H1 (cell line): ENCODE measurements at regions not wholly inside any gene's neighbourhood (a gene's known extent, or its start where the extent isn't known, plus 50 kb on each side); places are given as distances from the start of the nearest gene placed in this dataset.

Experiments used
- CTCF ChIA-PET: fragments of 300-600 bp; sonication (Branson Sonifier 250); formaldehyde crosslinking; loops from one replicate; lab custom pipeline; 2021; ENCODE audit not compliant: partially characterized antibody; lab: Charles Lee
- POLR2A ChIA-PET: fragments of 300-600 bp; sonication (Branson Sonifier 250); formaldehyde crosslinking; loops from one replicate; lab custom pipeline; 2021; ENCODE audit warnings: inconsistent platforms; ENCODE audit not compliant: partially characterized antibody; lab: Charles Lee
- DNase-seq, 2 experiments: peaks; one replicate each; pipeline versions ENCODE4 v3.0.0 to v3.0.0-alpha.2; 2010 to 2022; ENCODE audit warnings: low spot score in 2 of 2, low read depth in 1 of 2, mixed read lengths in 1 of 2
- FAIRE-seq: peaks from 2 replicates; lab custom pipeline; 2011; peaks lifted over from hg19 to GRCh38; lab: Jason Lieb, UNC
- H2AFZ ChIP-seq: 2 replicates; pipeline ENCODE4 v1.8.1; 2012; ENCODE audit warnings: low read length, inconsistent platforms
- H2AK5ac ChIP-seq: 2 replicates; pipeline ENCODE4 v1.6.1; 2013; ENCODE audit warnings: low read depth, low read length
- H2BK120ac ChIP-seq: replicated peaks from 2 replicates; pipeline ENCODE3; 2013; ENCODE audit warnings: low read depth, low read length, inconsistent platforms
- H2BK12ac ChIP-seq: 2 replicates; pipeline ENCODE4 v1.6.1; 2013; ENCODE audit warnings: low read depth, low read length
- H2BK15ac ChIP-seq: 2 replicates; pipeline ENCODE4 v1.6.1; 2013; ENCODE audit warnings: low read length
- H2BK20ac ChIP-seq: 2 replicates; pipeline ENCODE4 v1.6.1; 2013; ENCODE audit warnings: low read length
- H2BK5ac ChIP-seq: 2 replicates; pipeline ENCODE4 v1.6.1; 2013; ENCODE audit warnings: low read depth, low read length
- H3K14ac ChIP-seq: 2 replicates; pipeline ENCODE4 v1.6.1; 2013; ENCODE audit warnings: inconsistent platforms; ENCODE audit not compliant: insufficient read length
- H3K18ac ChIP-seq: 2 replicates; pipeline ENCODE4 v1.6.1; 2013; ENCODE audit warnings: low read length; ENCODE audit errors: extremely low read depth
- H3K23ac ChIP-seq: 2 replicates; pipeline ENCODE4 v1.6.1; 2013; ENCODE audit warnings: inconsistent platforms; ENCODE audit not compliant: insufficient read length
- H3K23me2 ChIP-seq: 2 replicates; pipeline ENCODE4 v1.6.1; 2013; ENCODE audit warnings: low read depth, low read length
- H3K27ac ChIP-seq: 2 replicates; pipeline ENCODE4 v1.6.1; 2011; ENCODE audit warnings: low read depth, low read length, inconsistent platforms
- H3K27me3 ChIP-seq, 4 experiments: replicated peaks in 1 of 4; 1 replicate in 1 of 4; 2 replicates in 3 of 4; pipeline versions ENCODE4 v1.6.1 to v1.8.1; 2011 to 2013; ENCODE audit warnings: low read length in 3 of 4, mild to moderate bottlenecking in 3 of 4, inconsistent platforms in 2 of 4, mixed read lengths in 2 of 4, moderate library complexity in 1 of 4; ENCODE audit not compliant: control insufficient read depth in 3 of 4, insufficient read depth in 3 of 4; ENCODE audit errors: extremely low read depth in 1 of 4
- H3K36me3 ChIP-seq, 4 experiments: 2 replicates each; pipeline versions ENCODE4 v1.6.1 to v1.8.1; 2011 to 2013; ENCODE audit warnings: mild to moderate bottlenecking in 4 of 4, low read length in 3 of 4, moderate library complexity in 2 of 4, control low read depth in 1 of 4, inconsistent platforms in 1 of 4; ENCODE audit not compliant: insufficient read depth in 4 of 4, control insufficient read depth in 2 of 4
- H3K4ac ChIP-seq: replicated peaks from 2 replicates; pipeline ENCODE3; 2013; ENCODE audit warnings: low read length, low read depth, mixed read lengths, inconsistent platforms; ENCODE audit not compliant: insufficient read length
- H3K4me1 ChIP-seq, 4 experiments: replicated peaks in 1 of 4; 1 replicate in 1 of 4; 2 replicates in 3 of 4; pipeline versions ENCODE4 v1.6.1 to v1.8.1; 2011 to 2013; ENCODE audit warnings: low read length in 3 of 4, inconsistent platforms in 2 of 4, mixed read lengths in 1 of 4; ENCODE audit not compliant: insufficient read depth in 4 of 4, control insufficient read depth in 3 of 4
- H3K4me2 ChIP-seq, 2 experiments: 2 replicates each; pipeline versions ENCODE4 v1.6.1 to v1.8.1; 2011 to 2013; ENCODE audit warnings: low read depth in 2 of 2, low read length in 2 of 2, control low read depth in 1 of 2, inconsistent platforms in 1 of 2, mild to moderate bottlenecking in 1 of 2; ENCODE audit not compliant: insufficient read depth in 1 of 2
- H3K4me3 ChIP-seq, 4 experiments: fragments of 200-600, 300-600 bp in 1 of 4; sonication (generic), shearing (Covaris generic), sonication (Bioruptor Twin) in 1 of 4; 2 replicates each; pipeline versions ENCODE4 v1.5.1 to v1.8.1; 2011 to 2016; ENCODE audit warnings: low read length in 4 of 4, low read depth in 3 of 4, control low read depth in 2 of 4, inconsistent platforms in 2 of 4, mild to moderate bottlenecking in 2 of 4, mixed read lengths in 1 of 4, moderate library complexity in 1 of 4; ENCODE audit not compliant: insufficient read depth in 2 of 4; ENCODE audit errors: extremely low read depth in 1 of 4
- H3K56ac ChIP-seq: replicated peaks from 2 replicates; pipeline ENCODE3; 2013; ENCODE audit warnings: low read depth, mild to moderate bottlenecking, mixed read lengths, low read length, inconsistent platforms; ENCODE audit not compliant: insufficient read length
- H3K79me1 ChIP-seq: 2 replicates; pipeline ENCODE4 v1.6.1; 2013; ENCODE audit warnings: low read depth, low read length, control low read depth
- H3K79me2 ChIP-seq, 2 experiments: 2 replicates each; pipeline versions ENCODE4 v1.6.1 to v1.8.1; 2012 to 2013; ENCODE audit warnings: low read length in 2 of 2, mild to moderate bottlenecking in 2 of 2, inconsistent platforms in 1 of 2; ENCODE audit not compliant: insufficient read depth in 2 of 2, control insufficient read depth in 1 of 2
- H3K9ac ChIP-seq, 4 experiments: replicated peaks in 1 of 4; 1 replicate in 1 of 4; 2 replicates in 3 of 4; pipeline versions ENCODE4 v1.6.1 to v1.8.1; 2011 to 2013; ENCODE audit warnings: low read depth in 3 of 4, low read length in 3 of 4, control low read depth in 2 of 4, mild to moderate bottlenecking in 2 of 4, moderate library complexity in 2 of 4, inconsistent platforms in 1 of 4; ENCODE audit errors: extremely low read depth in 1 of 4
- H3K9me3 ChIP-seq, 2 experiments: 2 replicates each; pipeline versions ENCODE4 v1.6.1 to v1.8.1; 2012 to 2013; ENCODE audit warnings: mild to moderate bottlenecking in 2 of 2, moderate library complexity in 2 of 2, control low read depth in 1 of 2, inconsistent platforms in 1 of 2, low read depth in 1 of 2, low read length in 1 of 2, mixed read lengths in 1 of 2; ENCODE audit not compliant: insufficient read depth in 2 of 2
- H4K20me1 ChIP-seq, 2 experiments: replicated peaks in 1 of 2; 2 replicates each; pipeline versions ENCODE3 to v1.8.1; 2011 to 2013; ENCODE audit warnings: inconsistent platforms in 2 of 2, low read length in 2 of 2, mild to moderate bottlenecking in 1 of 2; ENCODE audit not compliant: insufficient read depth in 2 of 2, control insufficient read depth in 1 of 2
- H4K5ac ChIP-seq: 2 replicates; pipeline ENCODE4 v1.6.1; 2013; ENCODE audit warnings: low read length, low read depth, mixed read lengths, inconsistent platforms; ENCODE audit not compliant: insufficient read length
- H4K8ac ChIP-seq: 2 replicates; pipeline ENCODE4 v1.8.0; 2013; ENCODE audit warnings: mild to moderate bottlenecking, moderate library complexity, low read length, inconsistent platforms; ENCODE audit not compliant: insufficient read depth; ENCODE audit errors: extremely low read depth
- H4K91ac ChIP-seq: replicated peaks from 2 replicates; pipeline ENCODE3; 2013; ENCODE audit warnings: low read length, mixed read lengths, inconsistent platforms; ENCODE audit not compliant: insufficient read length
- ASH2L ChIP-seq: fragments of 200-600, 300-600 bp; sonication (generic); IDR thresholded peaks from one replicate; pipeline ENCODE4 v1.7.1; 2017; ENCODE audit warnings: low read length
- ATF2 ChIP-seq: IDR thresholded peaks from 2 replicates; pipeline ENCODE4 v1.6.1; 2012; ENCODE audit warnings: low read length, inconsistent platforms
- CBX5 ChIP-seq: fragments of 300-800, 300-1000 bp; sonication (generic); IDR thresholded peaks from 2 replicates; pipeline ENCODE4 v1.7.1; 2016; ENCODE audit warnings: antibody characterized with exemption, low read length, low read depth
- CBX8 ChIP-seq: fragments of 300-800, 300-1000 bp; sonication (generic); IDR thresholded peaks from 2 replicates; pipeline ENCODE4 v1.7.1; 2016; ENCODE audit warnings: low read depth, low read length, borderline replicate concordance
- CHD1 ChIP-seq: IDR thresholded peaks from 2 replicates; pipeline ENCODE4 v1.6.1; 2012; ENCODE audit warnings: low read depth, low read length, improper control_type of control experiment
- GABPA ChIP-seq: IDR thresholded peaks from 2 replicates; pipeline ENCODE4 v1.6.1; 2011; ENCODE audit warnings: mild to moderate bottlenecking, low read length, moderate library complexity, borderline replicate concordance; ENCODE audit not compliant: insufficient read depth
- RBBP5 ChIP-seq: IDR thresholded peaks from 2 replicates; pipeline ENCODE4 v1.7.1; 2012; ENCODE audit warnings: low read depth, mild to moderate bottlenecking, inconsistent platforms, low read length, moderate library complexity, borderline replicate concordance
- RNF2 ChIP-seq: fragments of 200-900, 300-1000 bp; sonication (generic); IDR thresholded peaks from 2 replicates; pipeline ENCODE4 v1.7.1; 2016; ENCODE audit warnings: borderline replicate concordance, low read depth, mild to moderate bottlenecking, antibody characterized with exemption, low read length; ENCODE audit not compliant: poor library complexity, severe bottlenecking; ENCODE audit errors: missing control alignments
- RXRA ChIP-seq: IDR thresholded peaks from 2 replicates; pipeline ENCODE4 v1.6.1; 2011; ENCODE audit warnings: low read depth, mild to moderate bottlenecking, low read length, moderate library complexity; ENCODE audit not compliant: insufficient read depth
- SAP30 ChIP-seq: fragments of 300-600 bp; sonication (generic); IDR thresholded peaks from 2 replicates; pipeline ENCODE4 v1.7.1; 2012; ENCODE audit warnings: low read length, moderate library complexity, mild to moderate bottlenecking, inconsistent platforms; ENCODE audit not compliant: insufficient read depth, insufficient replicate concordance
- SP2 ChIP-seq: IDR thresholded peaks from 2 replicates; pipeline ENCODE4 v1.6.1; 2012; ENCODE audit warnings: mild to moderate bottlenecking, low read length, inconsistent platforms
- SP4 ChIP-seq: IDR thresholded peaks from 2 replicates; pipeline ENCODE4 v1.6.1; 2012; ENCODE audit warnings: low read length, inconsistent platforms
- WGBS, 2 experiments: shearing (Covaris generic) in 1 of 2; methylation state at CpG; one replicate each; pipeline versions ENCODE4 v1.1.6 to v1.1.7; 2013 to 2015; ENCODE audit warnings: low lambda C conversion rate in 2 of 2, mixed read lengths in 2 of 2, inconsistent platforms in 1 of 2, low coverage in 1 of 2, missing lambda C conversion rate in 1 of 2; ENCODE audit not compliant: insufficient replicate concordance in 2 of 2, insufficient coverage in 1 of 2, insufficient read length in 1 of 2; ENCODE audit errors: extremely low coverage in 1 of 2, missing lambda C conversion rate in 1 of 2; 5-methylcytosine and 5-hydroxymethylcytosine counted together
- TF ChIP-seq, protein P1 (sequence below): IDR thresholded peaks from 2 replicates; pipeline ENCODE4 v1.6.1; 2012; ENCODE audit warnings: inconsistent platforms

GRCh38 chr2:145715601-145716000 is 1195.7 kb upstream of the ZEB2 start:
- Histone ChIP-seq H3K56ac (no peak overlapping the region), H3K79me1 (no peaks in the 10 kb centered on the region), H3K4me3 (no peak overlapping the region), H4K8ac (no peak overlapping the region), H3K27ac (no peak overlapping the region), H2BK20ac (no peak overlapping the region), H3K18ac (no peak overlapping the region), H2AK5ac (no peak overlapping the region), H2BK15ac (no peak overlapping the region), H3K9ac (no peak overlapping the region), H4K5ac (no peak overlapping the region), H3K4me1 (no peaks in the 10 kb centered on the region), H3K9me3 (no peaks in the 10 kb centered on the region), H4K20me1 (no peaks in the 10 kb centered on the region), H2BK120ac (no peak overlapping the region), H3K4me2 (no peak overlapping the region), H3K36me3 (no peaks in the 10 kb centered on the region), H4K91ac (no peak overlapping the region), H3K27me3 (no peaks in the 10 kb centered on the region), H2BK5ac (no peak overlapping the region), H3K23me2 (no peaks in the 10 kb centered on the region), H2AFZ (no peak overlapping the region), H3K23ac (no peak overlapping the region), H3K4ac (no peak overlapping the region), H2BK12ac (no peak overlapping the region), H3K14ac (no peak overlapping the region), H3K79me2 (no peaks in the 10 kb centered on the region)
- TF ChIP-seq RBBP5 = no peak
- TF ChIP-seq CHD1 = no peak
- no peak for TF ChIP-seq CBX8
- no peak for TF ChIP-seq CBX5
- no peak for TF ChIP-seq ATF2
- no peak for TF ChIP-seq RNF2
- no peak for TF ChIP-seq SP4
- TF ChIP-seq GABPA = no peak
- TF ChIP-seq SP2 = no peak
- no peak for TF ChIP-seq SAP30
- TF ChIP-seq RXRA = no peak
- TF ChIP-seq, protein P1, sequence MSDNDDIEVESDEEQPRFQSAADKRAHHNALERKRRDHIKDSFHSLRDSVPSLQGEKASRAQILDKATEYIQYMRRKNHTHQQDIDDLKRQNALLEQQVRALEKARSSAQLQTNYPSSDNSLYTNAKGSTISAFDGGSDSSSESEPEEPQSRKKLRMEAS = no peak
- no peak for TF ChIP-seq ASH2L
- CTCF ChIA-PET = no interaction called here
- FAIRE-seq (no peak), DNase-seq (no peak)
- POLR2A ChIA-PET = no interaction called here
- 97% methylated on average over 2 of the region's 2 CpGs; no CpG with 5 or more reads in 1 of the 2 experiments for WGBS, 2 experiments
